ENCODE measurements at regions not wholly inside any gene's neighbourhood (a gene's known extent, or its start where the extent isn't known, plus 50 kb on each side); places are given as distances from the start of the nearest gene placed in this dataset.

DNA sequence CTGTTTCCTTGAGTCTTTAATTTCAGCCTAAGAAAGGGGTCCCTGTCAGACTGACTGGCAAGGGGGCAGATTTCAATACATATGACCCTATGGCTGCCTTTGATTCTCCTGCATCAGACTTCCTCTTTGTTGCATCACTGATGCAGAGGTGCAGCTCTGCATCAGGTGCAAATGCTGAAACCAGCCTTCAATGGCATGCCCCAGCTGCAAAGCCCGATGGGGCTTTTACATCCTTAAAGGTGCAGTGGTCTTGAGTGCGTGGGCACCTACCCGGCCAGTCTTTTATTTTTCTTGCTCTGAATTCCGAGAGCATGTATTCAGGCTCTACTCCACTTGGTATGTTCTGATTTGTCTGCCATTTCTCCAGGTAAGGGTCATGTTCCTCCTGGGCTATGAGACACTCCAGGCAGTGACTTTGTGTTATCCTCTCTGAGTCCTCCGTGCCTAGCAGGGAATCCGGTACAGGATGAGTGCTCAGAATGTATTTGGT is 169.5 kb downstream of the MYCN start:
- no peak overlapping the region for H3K9ac ChIP-seq (ENCODE audit: low read length)
- no peaks in the 10 kb centered on the region for H3K79me2 ChIP-seq (replicated peaks; ENCODE audit: insufficient read depth, low read length)
- H3K4me3 ChIP-seq (ENCODE audit: low read length): no peak overlapping the region
- no peaks in the 10 kb centered on the region for H4K20me1 ChIP-seq (ENCODE audit: insufficient read depth)
- no peak overlapping the region for H3K4me2 ChIP-seq (ENCODE audit: low read length)
- peaks cover 5% of the 10 kb centered on the region for H3F3A ChIP-seq (ENCODE audit: insufficient read depth, low read length, poor library complexity, severe bottlenecking)
- H3K36me3 ChIP-seq (ENCODE audit: insufficient read depth, low read length): no peaks in the 10 kb centered on the region
- no peak for TF ChIP-seq RAD21 (conservative IDR thresholded peaks at IDR 0.05)
- TF ChIP-seq TAF1 (IDR thresholded peaks at IDR 0.05; ENCODE audit: low read depth): no peak
- no peaks in the 10 kb centered on the region for H3K9me2 ChIP-seq (ENCODE audit: insufficient read depth, low read length)
- H2AFZ ChIP-seq (ENCODE audit: low read depth, low read length): no peak overlapping the region
- H3K27ac ChIP-seq (ENCODE audit: low read length): no peak overlapping the region
- no peaks in the 10 kb centered on the region for H3K9me3 ChIP-seq (ENCODE audit: low read length)
- H3K27me3 ChIP-seq (ENCODE audit: insufficient read depth, low read depth, low read length): no peaks in the 10 kb centered on the region

DNA sequence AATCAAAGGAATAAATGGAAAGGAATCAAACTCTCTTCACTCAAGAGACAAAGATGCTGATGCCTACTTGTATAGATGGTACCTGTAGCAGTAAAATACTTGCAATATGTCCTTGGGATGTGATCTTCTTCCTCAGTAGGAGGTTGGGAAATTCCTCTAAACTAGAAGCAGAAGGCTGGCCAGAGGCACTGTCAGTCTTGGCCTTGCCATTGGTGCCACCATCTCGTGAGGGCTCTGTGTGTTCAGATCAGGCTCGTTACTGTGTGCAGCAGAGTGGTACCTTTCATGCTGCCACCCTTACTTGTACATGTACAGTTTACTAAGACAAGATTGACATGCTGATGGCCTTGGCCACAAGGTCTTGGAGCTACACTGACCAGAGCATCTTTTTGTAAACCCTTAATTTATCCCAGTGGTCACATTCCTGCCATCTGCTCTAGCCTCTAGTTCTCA is 169.0 kb downstream of the MYCN start:
- H3K4me3 ChIP-seq (ENCODE audit: low read length): no peak overlapping the region
- H3K27ac ChIP-seq (ENCODE audit: low read length): no peak overlapping the region
- H3K4me2 ChIP-seq (ENCODE audit: low read length): no peak overlapping the region
- no peaks in the 10 kb centered on the region for H3K9me3 ChIP-seq (ENCODE audit: low read length)
- no peaks in the 10 kb centered on the region for H3K27me3 ChIP-seq (ENCODE audit: insufficient read depth, low read depth, low read length)
- no peaks in the 10 kb centered on the region for H3K36me3 ChIP-seq (ENCODE audit: insufficient read depth, low read length)
- H3K9me2 ChIP-seq (ENCODE audit: insufficient read depth, low read length): no peaks in the 10 kb centered on the region
- no peak overlapping the region for H2AFZ ChIP-seq (ENCODE audit: low read depth, low read length)
- no peaks in the 10 kb centered on the region for H4K20me1 ChIP-seq (ENCODE audit: insufficient read depth)
- H3K79me2 ChIP-seq (replicated peaks; ENCODE audit: insufficient read depth, low read length): no peaks in the 10 kb centered on the region
- peaks cover 5% of the 10 kb centered on the region for H3F3A ChIP-seq (ENCODE audit: insufficient read depth, low read length, poor library complexity, severe bottlenecking)
- TF ChIP-seq, protein P1, sequence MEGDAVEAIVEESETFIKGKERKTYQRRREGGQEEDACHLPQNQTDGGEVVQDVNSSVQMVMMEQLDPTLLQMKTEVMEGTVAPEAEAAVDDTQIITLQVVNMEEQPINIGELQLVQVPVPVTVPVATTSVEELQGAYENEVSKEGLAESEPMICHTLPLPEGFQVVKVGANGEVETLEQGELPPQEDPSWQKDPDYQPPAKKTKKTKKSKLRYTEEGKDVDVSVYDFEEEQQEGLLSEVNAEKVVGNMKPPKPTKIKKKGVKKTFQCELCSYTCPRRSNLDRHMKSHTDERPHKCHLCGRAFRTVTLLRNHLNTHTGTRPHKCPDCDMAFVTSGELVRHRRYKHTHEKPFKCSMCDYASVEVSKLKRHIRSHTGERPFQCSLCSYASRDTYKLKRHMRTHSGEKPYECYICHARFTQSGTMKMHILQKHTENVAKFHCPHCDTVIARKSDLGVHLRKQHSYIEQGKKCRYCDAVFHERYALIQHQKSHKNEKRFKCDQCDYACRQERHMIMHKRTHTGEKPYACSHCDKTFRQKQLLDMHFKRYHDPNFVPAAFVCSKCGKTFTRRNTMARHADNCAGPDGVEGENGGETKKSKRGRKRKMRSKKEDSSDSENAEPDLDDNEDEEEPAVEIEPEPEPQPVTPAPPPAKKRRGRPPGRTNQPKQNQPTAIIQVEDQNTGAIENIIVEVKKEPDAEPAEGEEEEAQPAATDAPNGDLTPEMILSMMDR (IDR thresholded peaks at IDR 0.05; ENCODE audit: poor library complexity, severe bottlenecking): no peak
- TF ChIP-seq RAD21 (conservative IDR thresholded peaks at IDR 0.05) (no peak), TAF1 (IDR thresholded peaks at IDR 0.05; ENCODE audit: low read depth) (no peak), POLR2AphosphoS5 (IDR thresholded peaks at IDR 0.05) (no peak), MXI1 (conservative IDR thresholded peaks at IDR 0.05; ENCODE audit: poor library complexity, severe bottlenecking) (no peak), EP300 (conservative IDR thresholded peaks at IDR 0.05; ENCODE audit: poor library complexity, severe bottlenecking) (no peak), SMC3 (conservative IDR thresholded peaks at IDR 0.05; ENCODE audit: poor library complexity) (no peak), EZH2 (IDR thresholded peaks at IDR 0.05; ENCODE audit: borderline replicate concordance, insufficient read depth, low read length, poor library complexity, severe bottlenecking) (no peak)
- TF ChIP-seq, protein P2, sequence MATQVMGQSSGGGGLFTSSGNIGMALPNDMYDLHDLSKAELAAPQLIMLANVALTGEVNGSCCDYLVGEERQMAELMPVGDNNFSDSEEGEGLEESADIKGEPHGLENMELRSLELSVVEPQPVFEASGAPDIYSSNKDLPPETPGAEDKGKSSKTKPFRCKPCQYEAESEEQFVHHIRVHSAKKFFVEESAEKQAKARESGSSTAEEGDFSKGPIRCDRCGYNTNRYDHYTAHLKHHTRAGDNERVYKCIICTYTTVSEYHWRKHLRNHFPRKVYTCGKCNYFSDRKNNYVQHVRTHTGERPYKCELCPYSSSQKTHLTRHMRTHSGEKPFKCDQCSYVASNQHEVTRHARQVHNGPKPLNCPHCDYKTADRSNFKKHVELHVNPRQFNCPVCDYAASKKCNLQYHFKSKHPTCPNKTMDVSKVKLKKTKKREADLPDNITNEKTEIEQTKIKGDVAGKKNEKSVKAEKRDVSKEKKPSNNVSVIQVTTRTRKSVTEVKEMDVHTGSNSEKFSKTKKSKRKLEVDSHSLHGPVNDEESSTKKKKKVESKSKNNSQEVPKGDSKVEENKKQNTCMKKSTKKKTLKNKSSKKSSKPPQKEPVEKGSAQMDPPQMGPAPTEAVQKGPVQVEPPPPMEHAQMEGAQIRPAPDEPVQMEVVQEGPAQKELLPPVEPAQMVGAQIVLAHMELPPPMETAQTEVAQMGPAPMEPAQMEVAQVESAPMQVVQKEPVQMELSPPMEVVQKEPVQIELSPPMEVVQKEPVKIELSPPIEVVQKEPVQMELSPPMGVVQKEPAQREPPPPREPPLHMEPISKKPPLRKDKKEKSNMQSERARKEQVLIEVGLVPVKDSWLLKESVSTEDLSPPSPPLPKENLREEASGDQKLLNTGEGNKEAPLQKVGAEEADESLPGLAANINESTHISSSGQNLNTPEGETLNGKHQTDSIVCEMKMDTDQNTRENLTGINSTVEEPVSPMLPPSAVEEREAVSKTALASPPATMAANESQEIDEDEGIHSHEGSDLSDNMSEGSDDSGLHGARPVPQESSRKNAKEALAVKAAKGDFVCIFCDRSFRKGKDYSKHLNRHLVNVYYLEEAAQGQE (IDR thresholded peaks at IDR 0.05; ENCODE audit: borderline replicate concordance): no peak
- no peak overlapping the region for H3K9ac ChIP-seq (ENCODE audit: low read length)

DNA sequence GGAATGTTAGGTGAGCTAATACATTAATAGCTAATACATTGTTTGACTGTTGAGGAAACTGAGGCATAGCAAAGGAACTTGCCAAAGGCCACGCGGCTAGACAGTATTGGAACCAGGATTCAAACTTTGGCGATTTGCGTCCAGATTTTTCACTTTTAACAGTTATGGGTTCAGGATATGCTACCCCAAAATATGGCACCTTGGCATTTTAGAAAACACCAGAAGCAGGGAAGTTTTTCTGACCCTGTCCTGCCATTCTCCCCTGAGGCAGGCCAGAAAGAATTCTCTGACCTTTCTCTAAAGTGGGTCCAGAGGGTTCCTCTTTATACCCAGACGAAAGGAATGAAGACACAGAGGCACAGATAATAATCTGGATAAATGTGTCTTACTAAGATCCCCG is 166.9 kb downstream of the MYCN start:
- Histone ChIP-seq H3K36me3 (ENCODE audit: insufficient read depth, low read length) (no peaks in the 10 kb centered on the region), H3K27ac (ENCODE audit: low read length) (no peak overlapping the region)
- TF ChIP-seq, protein P2 (IDR thresholded peaks at IDR 0.05; ENCODE audit: borderline replicate concordance): no peak
- no peak for TF ChIP-seq TAF1 (IDR thresholded peaks at IDR 0.05; ENCODE audit: low read depth)

More for the DNA sequence above, 166.9 kb downstream of the MYCN start:
- Histone ChIP-seq H3K27me3 (ENCODE audit: insufficient read depth, low read depth, low read length) (no peaks in the 10 kb centered on the region), H3K9ac (ENCODE audit: low read length) (no peak overlapping the region), H3K4me2 (ENCODE audit: low read length) (no peak overlapping the region), H3K9me2 (ENCODE audit: insufficient read depth, low read length) (no peaks in the 10 kb centered on the region), H3K79me2 (replicated peaks; ENCODE audit: insufficient read depth, low read length) (no peaks in the 10 kb centered on the region), H4K20me1 (ENCODE audit: insufficient read depth) (no peaks in the 10 kb centered on the region), H3K9me3 (ENCODE audit: low read length) (no peaks in the 10 kb centered on the region), H2AFZ (ENCODE audit: low read depth, low read length) (no peak overlapping the region), H3K4me3 (ENCODE audit: low read length) (no peak overlapping the region), H3F3A (ENCODE audit: insufficient read depth, low read length, poor library complexity, severe bottlenecking) (peaks cover 5% of the 10 kb centered on the region)
